H1 (cell line): ENCODE measurements at regions not wholly inside any gene's neighbourhood (a gene's known extent, or its start where the extent isn't known, plus 50 kb on each side); places are given as distances from the start of the nearest gene placed in this dataset.

Source experiments
- CTBP2 ChIP-seq: IDR thresholded peaks from 2 replicates; pipeline ENCODE4 v1.7.0; 2011; ENCODE audit warnings: borderline replicate concordance, mild to moderate bottlenecking, moderate library complexity, mixed read lengths, low read length; ENCODE audit not compliant: insufficient read depth, insufficient read length
- SP4 ChIP-seq: IDR thresholded peaks from 2 replicates; pipeline ENCODE4 v1.6.1; 2012; ENCODE audit warnings: low read length, inconsistent platforms
- TF ChIP-seq, protein P1 (sequence below), 3 experiments: IDR thresholded peaks; 1 replicate in 2 of 3; 2 replicates in 1 of 3; pipeline versions ENCODE4 v1.5.1 to v1.6.1; 2011; ENCODE audit warnings: low read length in 3 of 3, mild to moderate bottlenecking in 3 of 3, inconsistent platforms in 2 of 3, low read depth in 1 of 3, moderate library complexity in 1 of 3; ENCODE audit not compliant: insufficient read depth in 1 of 3; ENCODE audit errors: control extremely low read depth in 1 of 3
- TF ChIP-seq, protein P2 (sequence below): IDR thresholded peaks from 2 replicates; pipeline ENCODE4 v1.6.1; 2011; ENCODE audit warnings: low read depth, mild to moderate bottlenecking, low read length; ENCODE audit not compliant: insufficient read depth

DNA sequence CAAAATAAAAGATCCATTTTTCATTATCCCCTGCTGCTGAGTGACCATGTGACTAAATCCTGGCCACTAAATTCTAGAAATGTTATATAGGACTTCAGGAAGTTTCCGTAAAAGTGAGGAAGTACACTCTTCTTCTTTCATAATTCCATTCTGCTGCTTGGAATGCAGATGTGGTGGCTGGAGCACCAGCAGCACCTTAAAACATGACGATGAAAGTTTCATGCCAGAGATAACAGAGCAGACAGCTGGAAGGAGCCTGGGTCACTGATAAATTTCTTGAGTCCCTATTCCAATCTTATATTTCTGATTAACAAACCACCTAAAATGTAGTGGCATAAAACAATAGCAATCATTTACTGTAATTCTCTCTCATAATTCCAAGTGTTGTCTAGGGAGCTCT, 238.7 kb downstream of the TBL1XR1 start (continued):
- TF ChIP-seq CTBP2 (no peak), SP4 (no peak)
- TF ChIP-seq, protein P1, sequence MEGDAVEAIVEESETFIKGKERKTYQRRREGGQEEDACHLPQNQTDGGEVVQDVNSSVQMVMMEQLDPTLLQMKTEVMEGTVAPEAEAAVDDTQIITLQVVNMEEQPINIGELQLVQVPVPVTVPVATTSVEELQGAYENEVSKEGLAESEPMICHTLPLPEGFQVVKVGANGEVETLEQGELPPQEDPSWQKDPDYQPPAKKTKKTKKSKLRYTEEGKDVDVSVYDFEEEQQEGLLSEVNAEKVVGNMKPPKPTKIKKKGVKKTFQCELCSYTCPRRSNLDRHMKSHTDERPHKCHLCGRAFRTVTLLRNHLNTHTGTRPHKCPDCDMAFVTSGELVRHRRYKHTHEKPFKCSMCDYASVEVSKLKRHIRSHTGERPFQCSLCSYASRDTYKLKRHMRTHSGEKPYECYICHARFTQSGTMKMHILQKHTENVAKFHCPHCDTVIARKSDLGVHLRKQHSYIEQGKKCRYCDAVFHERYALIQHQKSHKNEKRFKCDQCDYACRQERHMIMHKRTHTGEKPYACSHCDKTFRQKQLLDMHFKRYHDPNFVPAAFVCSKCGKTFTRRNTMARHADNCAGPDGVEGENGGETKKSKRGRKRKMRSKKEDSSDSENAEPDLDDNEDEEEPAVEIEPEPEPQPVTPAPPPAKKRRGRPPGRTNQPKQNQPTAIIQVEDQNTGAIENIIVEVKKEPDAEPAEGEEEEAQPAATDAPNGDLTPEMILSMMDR (IDR thresholded peaks at IDR 0.05; ENCODE audit: control extremely low read depth in 1 of 3, insufficient read depth in 1 of 3, low read depth in 1 of 3, low read length in 3 of 3), result no peak
- TF ChIP-seq, protein P2, sequence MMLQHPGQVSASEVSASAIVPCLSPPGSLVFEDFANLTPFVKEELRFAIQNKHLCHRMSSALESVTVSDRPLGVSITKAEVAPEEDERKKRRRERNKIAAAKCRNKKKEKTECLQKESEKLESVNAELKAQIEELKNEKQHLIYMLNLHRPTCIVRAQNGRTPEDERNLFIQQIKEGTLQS, result no peak
